GM18870 (cell line): ENCODE measurements at regions not wholly inside any gene's neighbourhood (a gene's known extent, or its start where the extent isn't known, plus 50 kb on each side); places are given as distances from the start of the nearest gene placed in this dataset.

ENCODE experiments used
- ATAC-seq: cut with Tn5 transposase; IDR thresholded peaks from one replicate; pipeline ENCODE4 v1.9.1; 2021; ENCODE audit warnings: moderate library complexity; ENCODE audit not compliant: unreplicated experiment

DNA sequence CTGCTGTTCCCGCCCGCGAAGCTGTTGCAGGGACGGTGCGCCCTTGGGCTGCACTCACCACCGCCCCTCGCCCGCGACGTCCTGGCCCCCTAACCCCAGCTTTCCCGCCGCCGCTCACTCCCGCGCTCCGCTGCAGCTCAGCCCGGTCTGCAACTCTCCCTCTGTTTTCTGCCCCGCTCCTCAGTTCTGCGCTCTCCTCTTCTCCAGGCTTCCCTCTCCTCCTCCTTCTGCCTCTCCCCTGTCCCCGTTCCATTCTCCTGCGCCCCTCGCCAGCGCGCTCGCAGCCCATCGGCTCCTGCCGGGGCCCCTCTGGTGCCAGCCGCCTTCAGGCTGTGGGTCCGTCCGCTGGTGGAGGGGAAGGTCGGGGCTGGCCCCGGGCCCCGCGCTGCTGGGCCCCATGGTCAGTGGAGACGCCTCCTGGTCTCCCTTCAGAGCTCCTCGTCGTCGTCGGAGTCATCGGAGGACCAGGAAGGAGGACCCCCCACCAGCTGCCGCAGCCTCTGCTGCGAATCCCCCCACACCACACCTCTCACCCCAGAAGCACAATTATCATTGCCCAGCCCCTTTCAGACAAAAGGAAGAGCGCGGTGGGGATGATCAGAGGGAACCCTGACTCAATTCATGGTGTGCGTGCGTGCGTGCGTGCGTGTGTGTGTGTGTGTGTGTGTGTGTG is 223.2 kb upstream of the FOXF1 start:
- ATAC-seq: no peak

DNA sequence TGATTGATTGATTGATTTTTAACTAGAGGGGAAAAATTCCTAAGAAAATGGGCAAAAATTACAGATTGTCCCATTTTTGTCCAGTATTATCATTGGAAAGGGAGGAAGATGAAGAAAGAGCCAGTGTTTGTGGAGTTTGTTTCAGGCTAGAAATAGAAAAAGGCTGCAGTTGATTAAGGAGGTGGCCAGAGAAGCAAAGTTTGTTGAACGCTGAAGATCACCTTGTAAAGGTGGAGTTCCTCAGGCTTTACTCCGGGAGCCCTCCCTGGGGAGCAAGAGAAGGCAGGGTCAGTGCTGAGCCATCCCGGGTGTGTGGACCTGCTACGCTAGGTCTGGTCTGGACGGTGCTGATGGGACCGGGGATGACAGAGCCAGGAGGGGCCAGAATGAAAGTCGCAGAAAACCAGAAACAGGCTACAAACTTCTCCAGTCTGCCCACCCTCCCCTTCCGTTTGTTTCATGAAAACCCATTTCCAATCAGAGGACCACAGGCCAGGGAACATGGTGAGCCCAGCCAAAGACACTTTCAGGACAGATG is 222.6 kb upstream of the FOXF1 start:
- ATAC-seq: no peak

DNA sequence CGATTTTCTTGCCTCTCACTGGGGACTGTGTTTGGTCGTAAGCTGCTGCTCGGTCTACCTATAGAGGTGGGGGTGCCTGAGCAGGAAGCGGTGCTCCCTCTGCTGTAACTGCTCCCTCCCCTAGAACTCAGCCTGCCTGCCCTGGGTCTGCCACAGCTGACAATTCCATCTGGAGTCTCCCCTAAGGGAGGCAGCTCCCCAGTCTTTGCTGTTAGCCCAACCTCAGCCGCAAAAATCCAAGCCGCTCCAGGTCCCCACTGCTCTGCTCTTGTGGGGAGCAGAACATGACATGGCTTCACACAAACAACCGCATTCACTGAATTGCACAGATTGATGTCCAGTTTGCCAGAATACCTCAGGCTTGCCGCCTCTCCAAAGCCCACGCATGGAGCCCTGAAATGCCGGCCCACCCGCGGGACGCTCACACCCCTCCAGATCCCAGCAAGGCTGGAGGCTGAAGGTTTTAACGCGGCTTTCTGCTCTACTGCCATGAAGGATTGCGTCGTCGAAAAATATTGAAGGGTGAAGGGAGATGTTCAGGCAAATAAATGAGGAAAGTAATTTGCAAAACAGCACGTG is 221.5 kb upstream of the FOXF1 start:
- no peak for ATAC-seq

DNA sequence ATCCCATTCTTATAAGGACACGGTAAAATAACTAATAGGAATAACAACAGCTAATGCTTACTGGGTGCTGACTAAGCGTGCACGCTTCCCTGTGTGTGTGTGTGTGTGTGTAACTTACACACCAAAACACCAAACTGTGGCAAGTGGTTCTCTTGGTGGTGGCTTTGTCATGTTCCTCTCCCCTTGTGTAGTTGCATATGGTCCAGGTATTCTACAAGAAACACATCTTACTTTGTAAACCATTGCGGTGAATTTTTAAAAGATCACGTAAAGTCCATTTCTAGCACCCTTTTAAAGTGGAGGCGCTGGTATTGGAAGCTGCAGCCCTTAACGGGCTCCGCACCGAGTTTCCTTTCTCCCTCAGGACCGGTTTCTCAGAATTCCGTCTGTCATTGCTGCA is 221.0 kb upstream of the FOXF1 start:
- no peak for ATAC-seq

GRCh38 chr16:86289907-86290306 is 220.4 kb upstream of the FOXF1 start:
- ATAC-seq: no peak

- no peak for ATAC-seq
Observed at GRCh38 chr16:86291491-86291890, 218.8 kb upstream of the FOXF1 start.

GRCh38 chr16:86292171-86292775 is 218.1 kb upstream of the FOXF1 start:
- no peak for ATAC-seq

GRCh38 chr16:86292942-86293341 is 217.4 kb upstream of the FOXF1 start:
- no peak for ATAC-seq

GRCh38 chr16:86293906-86294305 is 216.4 kb upstream of the FOXF1 start:
- ATAC-seq: no peak

GRCh38 chr16:86294535-86295196 is 215.7 kb upstream of the FOXF1 start:
- ATAC-seq: no peak

DNA sequence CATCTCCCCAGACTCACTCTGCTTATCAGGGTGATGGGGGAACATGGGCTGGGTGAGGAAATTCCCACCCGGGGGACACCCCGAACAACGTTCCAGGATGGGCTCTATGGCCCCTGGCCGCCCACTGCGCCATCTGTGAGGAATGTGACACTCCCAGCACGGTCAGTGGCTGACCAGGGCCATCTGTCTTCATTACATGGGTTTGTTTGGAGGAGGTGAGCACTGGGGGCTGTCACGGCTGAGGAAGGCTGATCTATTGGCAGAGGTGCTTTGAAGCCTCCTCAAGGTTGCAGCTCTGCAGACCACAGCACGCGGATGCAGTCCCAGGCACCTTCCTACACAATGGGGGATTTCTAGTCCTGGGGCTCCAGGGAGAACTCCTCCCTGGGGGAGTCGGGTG is 214.1 kb upstream of the FOXF1 start:
- no peak for ATAC-seq

DNA sequence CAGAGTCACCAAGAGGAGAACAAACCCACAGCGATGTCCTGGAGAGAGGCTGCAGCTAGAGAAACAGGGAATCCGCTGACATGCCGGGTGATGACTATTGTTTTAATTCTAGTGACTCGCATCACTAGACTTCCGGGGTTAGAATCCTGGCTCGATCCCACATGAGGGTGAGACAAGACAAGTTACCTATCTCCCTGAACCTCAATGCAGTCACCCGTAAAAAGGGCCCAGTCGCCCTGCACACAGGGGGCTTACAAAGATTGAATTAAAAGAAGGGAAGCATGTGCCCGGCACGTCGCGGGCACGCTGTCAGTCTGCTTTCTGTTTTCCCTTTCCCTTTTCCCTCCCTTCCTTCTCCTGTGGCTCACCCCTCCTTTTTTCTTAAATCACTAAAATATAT is 212.9 kb upstream of the FOXF1 start:
- no peak for ATAC-seq

- no peak for ATAC-seq
Observed at GRCh38 chr16:86297866-86298757, 212.2 kb upstream of the FOXF1 start.

DNA sequence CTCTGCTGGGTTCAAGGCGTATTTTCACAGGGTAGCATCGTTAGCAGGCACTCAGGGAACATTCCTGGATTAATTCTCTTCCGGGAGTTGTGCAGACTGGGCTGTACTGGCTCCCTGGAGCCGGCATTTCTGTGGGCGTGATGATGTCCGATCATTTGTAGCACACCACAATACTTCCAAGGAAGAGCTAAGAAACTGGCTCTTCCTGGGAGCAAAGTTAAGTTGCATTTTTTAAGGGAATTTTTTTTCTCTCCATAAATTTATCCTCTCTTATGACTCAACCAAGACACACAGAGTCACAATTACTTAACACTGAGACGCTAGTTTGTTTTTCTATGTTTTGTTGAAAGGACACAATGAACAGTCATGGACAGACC is 211.6 kb upstream of the FOXF1 start:
- no peak for ATAC-seq

GRCh38 chr16:86299882-86300610 is 210.3 kb upstream of the FOXF1 start:
- ATAC-seq: no peak

DNA sequence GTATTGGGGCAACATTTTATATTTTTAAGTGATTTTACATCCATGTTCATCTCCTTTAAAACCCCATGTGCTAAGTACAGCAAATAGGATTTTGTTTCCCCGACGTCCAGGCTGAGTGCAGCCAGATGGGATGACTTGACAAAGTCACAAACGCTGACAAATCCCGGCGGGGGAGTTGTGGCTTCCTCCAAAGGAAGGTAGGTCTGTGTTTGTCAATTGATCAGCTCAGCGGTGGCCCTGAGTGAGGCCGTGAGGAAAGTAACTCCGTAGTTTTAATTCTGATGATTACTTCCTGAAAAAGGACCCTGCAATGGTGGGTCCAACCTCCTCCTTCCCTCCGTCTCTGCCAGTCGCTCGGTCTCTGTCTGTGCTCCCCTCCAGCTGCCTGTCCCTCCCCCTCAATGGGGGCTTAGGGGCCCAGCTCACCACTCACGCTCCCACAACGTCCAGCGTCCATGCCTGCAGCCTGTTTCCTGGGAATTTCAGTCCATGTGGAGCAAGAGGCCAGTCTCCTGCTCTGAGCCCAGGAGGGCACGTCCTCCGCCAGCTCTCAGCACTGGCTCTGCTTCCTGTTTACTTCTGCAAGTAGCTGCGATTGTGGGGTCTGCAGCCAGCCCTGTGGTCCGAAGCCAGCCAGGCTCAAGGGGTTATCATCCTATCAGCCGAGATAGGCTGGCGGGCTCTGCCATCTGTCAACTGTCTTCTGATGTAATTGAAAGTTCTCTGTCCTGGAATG is 209.4 kb upstream of the FOXF1 start:
- ATAC-seq: no peak

DNA sequence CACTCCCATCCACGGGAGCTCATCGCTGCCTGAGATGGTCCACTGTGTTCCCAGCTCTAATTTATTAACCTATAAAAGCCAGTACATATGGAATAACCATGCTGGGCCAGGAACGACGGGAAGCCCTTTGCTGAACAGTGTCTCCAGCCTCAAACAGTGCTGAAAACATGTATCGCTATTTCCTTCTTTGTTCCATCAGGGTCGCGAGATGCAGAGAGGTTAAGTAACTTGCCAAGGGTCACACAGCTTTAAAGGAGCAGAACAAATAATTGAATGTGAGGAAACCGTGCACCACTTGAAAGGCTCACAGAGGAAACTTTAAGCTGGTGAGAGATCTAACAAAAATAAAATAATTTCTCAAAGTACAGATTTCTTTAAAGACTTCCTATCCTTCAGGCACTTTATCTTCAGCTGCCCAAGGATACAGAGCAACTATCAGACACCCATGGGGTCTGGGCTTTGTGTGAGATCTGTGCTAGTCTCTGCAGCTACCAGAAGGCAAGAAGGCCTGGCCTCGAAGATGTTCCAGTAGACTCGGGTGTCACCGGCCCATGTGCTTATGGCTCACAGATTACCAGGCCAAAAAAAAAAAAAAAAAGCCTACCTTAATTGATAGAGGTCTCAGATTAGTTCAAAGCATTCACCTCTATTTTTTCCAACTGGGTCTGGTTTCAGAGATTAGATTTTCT is 207.8 kb upstream of the FOXF1 start:
- no peak for ATAC-seq

GRCh38 chr16:86303787-86304678 is 206.3 kb upstream of the FOXF1 start:
- no peak for ATAC-seq
